Naive thymus-derived CD4-positive, alpha-beta T cell (primary cell): ENCODE measurements at regions not wholly inside any gene's neighbourhood (a gene's known extent, or its start where the extent isn't known, plus 50 kb on each side); places are given as distances from the start of the nearest gene placed in this dataset.
A peak's percentile ranks its signal among the peaks of the same experiment; 100 is the strongest.
"Not testable (repeated sequence)": the region's sequence is repeated elsewhere in the genome, so short reads cannot be mapped to it uniquely, and the experiment has no call there.

Experiments used
- ATAC-seq: fragments of 150-1000 bp; cut with Tn5 transposase; 2 replicates; pipeline ENCODE4 v1.10.0; 2021; ENCODE audit warnings: mild to moderate bottlenecking, moderate library complexity
- CTCF ChIA-PET: fragments of 350-600 bp; sonication (Branson Sonifier 250); formaldehyde crosslinking; loops from one replicate; lab custom pipeline; 2021; ENCODE audit warnings: antibody characterized with exemption; lab: Charles Lee
- POLR2A ChIA-PET: fragments of 350-600 bp; sonication (Branson Sonifier 250); formaldehyde crosslinking; loops from one replicate; lab custom pipeline; 2021; ENCODE audit warnings: antibody characterized with exemption, inconsistent platforms; lab: Charles Lee
- DNase-seq, 9 donors: peaks; one replicate each; pipeline versions ENCODE4 v3.0.0 to v3.0.0-alpha.2; 2020 to 2022; ENCODE audit warnings: mixed read lengths in 1 of 9
- H3K27ac ChIP-seq: one replicate; pipeline ENCODE4 v1.7.0; 2013; ENCODE audit warnings: mild to moderate bottlenecking, low read depth, low read length, moderate library complexity
- H3K27me3 ChIP-seq, 2 donors: one replicate each; pipeline ENCODE4 v1.7.0; 2013; ENCODE audit warnings: low read length in 2 of 2, mild to moderate bottlenecking in 2 of 2, moderate library complexity in 2 of 2; ENCODE audit not compliant: control insufficient read depth in 2 of 2, insufficient read depth in 2 of 2
- H3K36me3 ChIP-seq, 3 experiments: 1 replicate in 2 of 3; 2 replicates in 1 of 3; pipeline ENCODE4 v1.7.0; 2013; ENCODE audit warnings: low read length in 3 of 3, mild to moderate bottlenecking in 3 of 3, moderate library complexity in 1 of 3; ENCODE audit not compliant: insufficient read depth in 3 of 3, control insufficient read depth in 2 of 3
- H3K4me1 ChIP-seq, 2 donors: one replicate each; pipeline ENCODE4 v1.7.0; 2013; ENCODE audit warnings: low read length in 2 of 2, mild to moderate bottlenecking in 2 of 2, moderate library complexity in 1 of 2; ENCODE audit not compliant: control insufficient read depth in 2 of 2, insufficient read depth in 2 of 2
- H3K4me3 ChIP-seq: 2 replicates; pipeline ENCODE4 v1.7.0; 2013; ENCODE audit warnings: mild to moderate bottlenecking, low read length
- H3K9me3 ChIP-seq, 3 experiments: 1 replicate in 2 of 3; 2 replicates in 1 of 3; pipeline ENCODE4 v1.7.0; 2013; ENCODE audit warnings: low read length in 3 of 3; ENCODE audit not compliant: control insufficient read depth in 2 of 3
- H3K27ac Mint-ChIP-seq, 9 donors: one replicate each; pipeline ENCODE4 v1.8.0; 2020 to 2022; ENCODE audit warnings: mixed read lengths in 9 of 9, mild to moderate bottlenecking in 8 of 9, moderate library complexity in 5 of 9, inconsistent platforms in 2 of 9
- H3K27me3 Mint-ChIP-seq, 5 donors: one replicate each; pipeline ENCODE4 v1.8.0; 2021 to 2022; ENCODE audit warnings: mixed read lengths in 5 of 5, mild to moderate bottlenecking in 1 of 5
- H3K36me3 Mint-ChIP-seq, 5 donors: one replicate each; pipeline ENCODE4 v1.8.0; 2020 to 2022; ENCODE audit warnings: mixed read lengths in 5 of 5, mild to moderate bottlenecking in 3 of 5, inconsistent platforms in 1 of 5
- H3K4me1 Mint-ChIP-seq, 7 donors: one replicate each; pipeline ENCODE4 v1.8.0; 2020 to 2022; ENCODE audit warnings: mixed read lengths in 7 of 7, mild to moderate bottlenecking in 3 of 7, inconsistent platforms in 1 of 7
- H3K4me3 Mint-ChIP-seq, 10 donors: one replicate each; pipeline ENCODE4 v1.8.0; 2020 to 2022; ENCODE audit warnings: mild to moderate bottlenecking in 10 of 10, mixed read lengths in 10 of 10, moderate library complexity in 6 of 10, inconsistent platforms in 2 of 10
- H3K9me3 Mint-ChIP-seq, 11 donors: one replicate each; pipeline ENCODE4 v1.8.0; 2020 to 2022; ENCODE audit warnings: mixed read lengths in 11 of 11, mild to moderate bottlenecking in 4 of 11, inconsistent platforms in 1 of 11, moderate library complexity in 1 of 11
- intact Hi-C, 2 donors: fragments of 100-400 bp; cut with micrococcal nuclease; formaldehyde crosslinking; loops; one replicate each; pipeline ENCODE4 v1.15.1; 2023

DNA sequence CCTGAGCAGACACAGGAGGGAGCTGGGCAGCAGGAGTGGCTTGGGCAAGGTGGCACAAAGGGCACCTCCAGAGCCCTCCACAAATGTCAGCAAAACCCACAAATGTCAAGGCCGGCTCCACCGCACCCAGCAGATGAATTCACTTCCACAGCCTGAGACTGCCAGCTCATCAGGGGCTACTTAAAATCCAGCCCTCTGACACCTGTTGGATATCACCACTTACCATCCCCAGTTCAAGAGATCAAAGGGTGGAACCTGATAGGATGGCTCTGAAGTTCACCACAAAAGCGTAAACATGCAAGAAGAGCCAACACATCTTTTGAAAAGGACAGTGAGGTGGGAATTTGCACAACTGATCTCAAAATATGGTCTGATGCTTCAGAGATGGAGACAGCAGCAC, 168.6 kb upstream of the GRK3 start:
- H3K27ac ChIP-seq, result no peak overlapping the region
- no peaks in the 10 kb centered on the region for H3K36me3 ChIP-seq
- Mint-ChIP-seq H3K27ac (peak overlapping the region in 1 of 9 donors; percentile 31), H3K4me1 (peaks cover 19 to 38% (median 30%) of the 10 kb centered on the region in 7 donors), H3K4me3 (no peak overlapping the region), H3K27me3 (no peaks in the 10 kb centered on the region), H3K9me3 (peaks cover 0 to 1% (median 0%) of the 10 kb centered on the region in 11 donors), H3K36me3 (peaks cover 0 to 7% (median 0%) of the 10 kb centered on the region in 5 donors)
- no peaks in the 10 kb centered on the region for H3K27me3 ChIP-seq
- H3K9me3 ChIP-seq, result no peaks in the 10 kb centered on the region
- intact Hi-C loops, result loop anchor here in 1 of 2 donors (5.0 kb wide), 1 partner anchor 594 kb away; no protein-coding TSS in a partner anchor
- H3K4me1 ChIP-seq, result no peaks in the 10 kb centered on the region
- CTCF ChIA-PET, result no interaction called here
- H3K4me3 ChIP-seq, result no peak overlapping the region
- POLR2A ChIA-PET, result no interaction called here
- DNase-seq (no peak), ATAC-seq (no peak)

DNA sequence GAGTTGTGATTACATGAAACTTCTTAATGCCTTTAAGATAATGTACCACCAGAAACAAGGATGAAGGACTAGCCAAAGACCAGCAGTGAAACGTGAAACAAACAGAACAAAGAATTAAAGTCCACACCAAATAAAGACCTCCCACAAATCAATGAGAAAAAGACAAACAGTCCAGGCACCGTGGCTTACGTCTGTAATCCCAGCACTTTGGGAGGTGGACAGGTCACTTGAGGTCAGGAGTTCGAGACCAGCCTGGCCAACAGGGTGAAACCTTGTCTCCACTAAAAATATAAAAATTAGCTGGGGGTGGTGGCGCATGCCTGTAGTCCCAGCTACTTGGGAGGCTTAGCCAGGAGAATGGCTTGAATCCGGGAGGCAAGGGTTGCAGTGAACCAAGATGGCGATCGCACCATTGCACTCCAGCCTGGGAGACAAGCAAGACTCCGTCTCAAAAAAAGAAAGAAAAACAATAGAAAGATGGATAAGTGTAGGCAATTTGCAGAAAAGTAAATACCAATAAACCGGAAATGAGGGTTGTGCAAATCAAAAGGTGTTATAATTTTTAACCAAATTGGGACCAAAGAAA, 167.8 kb upstream of the GRK3 start:
- Histone ChIP-seq H3K4me3 (no peak overlapping the region), H3K4me1 (no peaks in the 10 kb centered on the region), H3K27ac (no peak overlapping the region), H3K27me3 (no peaks in the 10 kb centered on the region), H3K9me3 (no peaks in the 10 kb centered on the region), H3K36me3 (no peaks in the 10 kb centered on the region)
- ATAC-seq, result no peak
- peak overlapping the region in 1 of 10 donors; percentile 16 for H3K4me3 Mint-ChIP-seq
- no peaks in the 10 kb centered on the region for H3K27me3 Mint-ChIP-seq
- peaks cover 20 to 42% (median 34%) of the 10 kb centered on the region in 7 donors for H3K4me1 Mint-ChIP-seq
- intact Hi-C loops, result loop anchor here in 1 of 2 donors (5.0 kb wide), 1 partner anchor 594 kb away; no protein-coding TSS in a partner anchor
- POLR2A ChIA-PET, result no interaction called here
- peaks cover 0 to 7% (median 0%) of the 10 kb centered on the region in 5 donors for H3K36me3 Mint-ChIP-seq
- CTCF ChIA-PET, result no interaction called here
- H3K27ac Mint-ChIP-seq, result no peak overlapping the region
- DNase-seq, result no peak
- peaks cover 0 to 1% (median 0%) of the 10 kb centered on the region in 11 donors for H3K9me3 Mint-ChIP-seq

GRCh38 chr22:25397616-25398015, 166.9 kb upstream of the GRK3 start:
- H3K36me3 Mint-ChIP-seq, result peaks cover 0 to 7% (median 0%) of the 10 kb centered on the region in 5 donors
- Histone ChIP-seq H3K4me1 (no peaks in the 10 kb centered on the region), H3K27me3 (no peaks in the 10 kb centered on the region), H3K9me3 (no peaks in the 10 kb centered on the region), H3K27ac (no peak overlapping the region), H3K4me3 (no peak overlapping the region), H3K36me3 (no peaks in the 10 kb centered on the region)
- peaks cover 0 to 1% (median 0%) of the 10 kb centered on the region in 11 donors for H3K9me3 Mint-ChIP-seq
- CTCF ChIA-PET, result no interaction called here
- H3K4me1 Mint-ChIP-seq, result peaks cover 16 to 46% (median 40%) of the 10 kb centered on the region in 7 donors
- POLR2A ChIA-PET, result interaction anchor here (0.6 kb wide), 1 partner anchor 40 kb away, joined by 3 read pairs; no protein-coding TSS in a partner anchor
- H3K4me3 Mint-ChIP-seq, result peak overlapping the region in 1 of 10 donors; percentile 74
- DNase-seq, result no peak
- H3K27me3 Mint-ChIP-seq, result no peaks in the 10 kb centered on the region
- ATAC-seq, result no peak
- peak overlapping the region in 1 of 9 donors; percentile 30 for H3K27ac Mint-ChIP-seq
- intact Hi-C loops, result loop anchor here in 1 of 2 donors (5.0 kb wide), 1 partner anchor 595 kb away; no protein-coding TSS in a partner anchor

GRCh38 chr22:25398591-25399062, 165.8 kb upstream of the GRK3 start:
- H3K4me1 Mint-ChIP-seq, result peaks cover 24 to 54% (median 49%) of the 10 kb centered on the region in 7 donors
- H3K27ac Mint-ChIP-seq, H3K4me1 ChIP-seq, H3K27ac ChIP-seq, H3K4me3 Mint-ChIP-seq, H3K4me3 ChIP-seq, H3K9me3 ChIP-seq, H3K36me3 ChIP-seq, ATAC-seq, H3K27me3 Mint-ChIP-seq, POLR2A ChIA-PET, CTCF ChIA-PET, H3K36me3 Mint-ChIP-seq, H3K9me3 Mint-ChIP-seq, H3K27me3 ChIP-seq: not testable (repeated sequence)
- intact Hi-C loops, result loop anchor here in 1 of 2 donors (5.0 kb wide), 1 partner anchor 596 kb away; no protein-coding TSS in a partner anchor
- peak in 1 of 9 donors; percentile 46 for DNase-seq

DNA sequence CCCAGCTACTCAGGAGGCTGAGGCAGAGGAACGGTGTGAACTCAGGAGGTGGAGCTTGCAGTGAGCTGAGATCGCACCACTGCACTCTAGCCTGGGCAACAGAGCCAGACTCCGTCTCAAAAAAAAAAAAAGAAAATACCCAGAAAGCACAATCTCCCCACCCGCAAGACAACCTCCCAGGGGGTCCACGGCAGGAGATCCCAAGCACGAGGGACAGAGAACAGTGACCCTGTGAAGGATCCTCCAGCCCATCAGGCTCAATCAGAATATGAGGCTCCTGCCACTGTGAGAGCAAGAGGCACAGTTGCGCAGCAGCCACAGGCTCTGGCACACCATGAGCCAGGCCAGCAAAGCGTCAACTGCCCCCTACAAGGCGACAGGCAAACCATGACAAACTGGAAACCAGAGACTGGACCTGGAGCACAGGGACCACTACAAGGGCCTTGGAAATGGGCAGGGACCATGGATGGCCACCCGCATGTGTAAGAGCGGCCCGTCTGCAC, 164.8 kb upstream of the GRK3 start:
- Mint-ChIP-seq H3K27me3 (no peaks in the 10 kb centered on the region), H3K36me3 (peaks cover 0 to 7% (median 0%) of the 10 kb centered on the region in 5 donors), H3K9me3 (peaks cover 0 to 1% (median 0%) of the 10 kb centered on the region in 11 donors), H3K4me1 (peaks cover 32 to 61% (median 55%) of the 10 kb centered on the region in 7 donors), H3K4me3 (no peak overlapping the region), H3K27ac (peak overlapping the region in 2 of 9 donors; percentile 25 to 49)
- no peak overlapping the region for H3K27ac ChIP-seq
- DNase-seq, result no peak
- H3K27me3 ChIP-seq, result no peaks in the 10 kb centered on the region
- no peaks in the 10 kb centered on the region for H3K9me3 ChIP-seq
- intact Hi-C loops, result loop anchor here (5.0 to 10.0 kb wide), 3 partner anchors 335 to 1275 kb away; no protein-coding TSS in a partner anchor
- H3K4me1 ChIP-seq, result peaks cover 6 to 12% of the 10 kb centered on the region in 2 donors
- H3K4me3 ChIP-seq, result no peak overlapping the region
- POLR2A ChIA-PET, result no interaction called here
- CTCF ChIA-PET, result no interaction called here
- H3K36me3 ChIP-seq, result no peaks in the 10 kb centered on the region
- ATAC-seq, result no peak

GRCh38 chr22:25402160-25402500, 162.3 kb upstream of the GRK3 start:
- peak overlapping the region in 5 of 9 donors; percentile 21 to 75 (median 46) for H3K27ac Mint-ChIP-seq
- no peak for ATAC-seq
- H3K4me3 Mint-ChIP-seq, result peak overlapping the region in 6 of 10 donors; percentile 1 to 95 (median 26)
- H3K27ac ChIP-seq, result no peak overlapping the region
- H3K4me1 Mint-ChIP-seq, result peaks cover 29 to 48% (median 47%) of the 10 kb centered on the region in 7 donors
- H3K27me3 Mint-ChIP-seq, result no peaks in the 10 kb centered on the region
- CTCF ChIA-PET, result no interaction called here
- POLR2A ChIA-PET, result no interaction called here
- H3K4me1 ChIP-seq, result peaks cover 6 to 17% of the 10 kb centered on the region in 2 donors
- intact Hi-C loops, result loop anchor here in 1 of 2 donors (10.0 kb wide), 2 partner anchors 337 to 1273 kb away; no protein-coding TSS in a partner anchor
- no peaks in the 10 kb centered on the region for H3K9me3 ChIP-seq
- H3K9me3 Mint-ChIP-seq, result no peaks in the 10 kb centered on the region
- H3K27me3 ChIP-seq, result no peaks in the 10 kb centered on the region
- no peaks in the 10 kb centered on the region for H3K36me3 ChIP-seq
- no peak overlapping the region for H3K4me3 ChIP-seq
- H3K36me3 Mint-ChIP-seq, result peaks cover 0 to 3% (median 0%) of the 10 kb centered on the region in 5 donors
- no peak for DNase-seq
